OCI-LY3 (cell line): ENCODE measurements at regions not wholly inside any gene's neighbourhood (a gene's known extent, or its start where the extent isn't known, plus 50 kb on each side); places are given as distances from the start of the nearest gene placed in this dataset.

Experiments
- H2AFZ ChIP-seq: fragments of 200-600, 300-600 bp; shearing (Covaris generic); 2 replicates; pipeline ENCODE4 v1.6.0; 2014; ENCODE audit warnings: antibody characterized with exemption, low read depth, low read length
- H3K27ac ChIP-seq: fragments of 200-600, 300-600 bp; sonication (generic); 2 replicates; pipeline ENCODE4 v1.5.1; 2014; ENCODE audit warnings: mild to moderate bottlenecking, low read length, moderate library complexity, mixed read lengths
- H3K27me3 ChIP-seq: fragments of 200-600, 300-600 bp; sonication (generic); 2 replicates; pipeline ENCODE4 v1.6.1; 2014; ENCODE audit warnings: low read depth, low read length, mixed read lengths
- H3K36me3 ChIP-seq: fragments of 200-600, 300-600 bp; sonication (generic); replicated peaks from 2 replicates; pipeline ENCODE3; 2014; ENCODE audit warnings: low read depth, low read length, mixed read lengths
- H3K4me1 ChIP-seq: fragments of 300-600, 200-600 bp; sonication (generic); 2 replicates; pipeline ENCODE4 v1.6.1; 2014; ENCODE audit warnings: low read length, mixed read lengths
- H3K4me2 ChIP-seq: fragments of 200-600, 300-600 bp; sonication (generic); 2 replicates; pipeline ENCODE4 v1.6.1; 2014; ENCODE audit warnings: low read length, mixed read lengths
- H3K4me3 ChIP-seq: fragments of 300-600, 200-600 bp; sonication (generic); 2 replicates; pipeline ENCODE4 v1.5.1; 2014; ENCODE audit warnings: antibody characterized with exemption, mild to moderate bottlenecking, low read length, moderate library complexity
- H3K79me2 ChIP-seq: fragments of 300-600, 200-600 bp; shearing (Covaris generic); 2 replicates; pipeline ENCODE4 v1.6.1; 2014; ENCODE audit warnings: mild to moderate bottlenecking, low read length, mixed read lengths
- H3K9ac ChIP-seq: fragments of 300-600, 200-600 bp; shearing (Covaris generic); 2 replicates; pipeline ENCODE4 v1.6.0; 2014; ENCODE audit warnings: mild to moderate bottlenecking, low read length, moderate library complexity
- H3K9me3 ChIP-seq: fragments of 200-600, 300-600 bp; shearing (Covaris generic); 2 replicates; pipeline ENCODE4 v1.6.1; 2014; ENCODE audit warnings: low read length, mixed read lengths; ENCODE audit not compliant: insufficient read depth
- H4K20me1 ChIP-seq: fragments of 200-600, 300-600 bp; sonication (generic); 2 replicates; pipeline ENCODE4 v1.6.1; 2016; ENCODE audit warnings: low read length, mixed read lengths; ENCODE audit not compliant: insufficient read depth
- EZH2phosphoT487 ChIP-seq: fragments of 200-600 bp; shearing (Covaris generic); IDR thresholded peaks from 2 replicates; pipeline ENCODE4 v1.6.1; 2018; ENCODE audit warnings: antibody characterized with exemption, mixed run types, low read depth
- TF ChIP-seq, protein P1 (sequence below): fragments of 200-600, 300-600 bp; sonication (generic); IDR thresholded peaks from 2 replicates; pipeline ENCODE4 v1.5.1; 2014; ENCODE audit warnings: antibody characterized with exemption, low read length, low read depth

DNA sequence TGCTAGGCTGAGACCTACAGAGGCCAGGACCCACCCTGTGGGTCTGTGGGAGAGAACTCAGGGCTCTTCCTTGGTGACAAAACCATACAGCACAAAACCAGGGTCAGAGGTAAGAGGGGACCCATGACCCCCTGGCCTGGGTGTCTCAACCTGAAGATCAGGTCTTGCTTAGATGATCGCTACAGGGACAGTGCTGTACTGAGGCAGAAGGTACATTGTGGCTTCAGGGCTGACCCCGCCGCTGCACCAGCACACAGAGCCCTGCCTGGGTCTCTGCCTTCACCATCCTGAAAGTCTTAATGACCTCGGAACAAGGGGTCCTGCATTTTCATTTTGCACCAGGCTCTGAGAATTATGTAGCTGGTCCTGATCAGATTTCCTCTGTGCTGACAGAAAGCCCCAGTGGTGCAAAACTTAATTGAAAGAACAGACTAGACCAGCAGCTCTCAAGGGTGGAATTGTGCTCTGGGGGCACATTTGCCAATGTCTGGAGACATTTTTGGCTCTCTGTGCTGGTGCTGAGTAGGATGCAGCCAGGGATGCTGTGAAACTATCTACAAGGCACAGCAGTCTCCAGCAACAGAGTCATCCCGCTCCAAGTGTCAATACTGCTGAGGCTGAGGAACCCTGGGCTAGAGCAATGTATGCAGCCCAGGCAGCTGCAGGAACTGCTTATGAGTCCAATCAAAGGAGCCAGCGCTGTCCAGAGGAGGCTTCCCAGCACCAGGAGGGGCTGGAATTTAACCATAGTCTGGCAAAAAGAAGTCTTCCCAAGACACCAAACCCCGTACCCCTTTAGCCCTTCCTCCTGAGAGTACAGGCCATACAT, 254.9 kb downstream of the ERMARD start:
- Histone ChIP-seq H3K4me2 (no peak overlapping the region), H2AFZ (no peak overlapping the region), H3K79me2 (no peaks in the 10 kb centered on the region), H4K20me1 (no peaks in the 10 kb centered on the region), H3K4me1 (no peaks in the 10 kb centered on the region), H3K4me3 (no peak overlapping the region), H3K9ac (no peak overlapping the region), H3K27ac (no peak overlapping the region), H3K27me3 (no peaks in the 10 kb centered on the region), H3K36me3 (no peaks in the 10 kb centered on the region), H3K9me3 (no peaks in the 10 kb centered on the region)
- TF ChIP-seq EZH2phosphoT487 = no peak
- TF ChIP-seq, protein P1, sequence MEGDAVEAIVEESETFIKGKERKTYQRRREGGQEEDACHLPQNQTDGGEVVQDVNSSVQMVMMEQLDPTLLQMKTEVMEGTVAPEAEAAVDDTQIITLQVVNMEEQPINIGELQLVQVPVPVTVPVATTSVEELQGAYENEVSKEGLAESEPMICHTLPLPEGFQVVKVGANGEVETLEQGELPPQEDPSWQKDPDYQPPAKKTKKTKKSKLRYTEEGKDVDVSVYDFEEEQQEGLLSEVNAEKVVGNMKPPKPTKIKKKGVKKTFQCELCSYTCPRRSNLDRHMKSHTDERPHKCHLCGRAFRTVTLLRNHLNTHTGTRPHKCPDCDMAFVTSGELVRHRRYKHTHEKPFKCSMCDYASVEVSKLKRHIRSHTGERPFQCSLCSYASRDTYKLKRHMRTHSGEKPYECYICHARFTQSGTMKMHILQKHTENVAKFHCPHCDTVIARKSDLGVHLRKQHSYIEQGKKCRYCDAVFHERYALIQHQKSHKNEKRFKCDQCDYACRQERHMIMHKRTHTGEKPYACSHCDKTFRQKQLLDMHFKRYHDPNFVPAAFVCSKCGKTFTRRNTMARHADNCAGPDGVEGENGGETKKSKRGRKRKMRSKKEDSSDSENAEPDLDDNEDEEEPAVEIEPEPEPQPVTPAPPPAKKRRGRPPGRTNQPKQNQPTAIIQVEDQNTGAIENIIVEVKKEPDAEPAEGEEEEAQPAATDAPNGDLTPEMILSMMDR = no peak

DNA sequence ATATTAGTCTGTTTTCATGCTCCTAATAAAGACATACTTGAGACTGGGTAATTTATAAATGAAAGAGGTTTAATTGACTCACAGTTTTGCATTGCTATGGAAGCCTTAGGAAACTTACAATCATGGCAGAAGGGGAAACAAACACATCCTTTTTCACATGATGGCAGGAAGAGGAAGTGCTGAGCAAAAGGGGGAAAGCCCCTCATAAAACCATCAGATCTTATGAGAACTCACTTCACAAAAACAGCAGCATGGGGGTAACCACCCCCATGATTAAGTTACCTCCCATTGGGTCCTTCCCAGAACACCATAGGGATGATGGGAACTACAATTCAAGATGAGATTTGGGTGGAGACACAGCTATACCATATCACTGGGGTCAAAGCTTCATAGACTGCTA, 254.2 kb downstream of the ERMARD start:
- no peaks in the 10 kb centered on the region for H3K9me3 ChIP-seq
- TF ChIP-seq EZH2phosphoT487 = no peak
- TF ChIP-seq, protein P1 = no peak
- no peak overlapping the region for H3K9ac ChIP-seq

DNA sequence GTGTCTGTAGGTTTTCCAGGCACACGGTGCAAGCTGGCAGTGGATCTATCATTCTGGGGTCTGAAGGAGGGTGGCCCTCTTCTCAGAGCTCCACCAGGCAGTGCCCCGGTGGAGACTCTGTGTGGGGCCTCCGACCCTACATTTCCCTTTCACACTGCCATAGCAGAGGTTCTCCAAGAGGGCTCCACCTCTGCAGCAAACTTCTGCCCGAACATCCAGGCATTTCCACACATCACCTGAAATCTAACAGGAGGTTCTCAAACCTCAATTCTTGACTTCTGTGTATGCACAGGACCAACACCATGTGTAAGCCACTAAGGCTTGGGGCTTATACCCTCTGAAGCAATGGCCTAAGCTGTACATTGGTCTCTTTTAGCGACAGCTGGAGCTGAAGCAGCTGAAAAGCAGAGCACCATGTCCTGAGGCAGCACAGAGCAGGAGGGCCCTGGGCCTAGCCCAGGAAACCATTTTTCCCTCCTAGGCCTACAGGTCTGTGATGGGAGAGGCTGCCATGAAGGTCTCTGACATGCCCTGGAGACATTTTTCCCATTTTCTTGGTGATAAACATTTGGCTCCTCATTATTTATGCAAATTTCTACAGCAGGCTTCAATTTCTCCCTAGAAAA, 253.3 kb downstream of the ERMARD start:
- Histone ChIP-seq H3K36me3 (no peaks in the 10 kb centered on the region), H3K27ac (no peak overlapping the region), H3K4me2 (no peak overlapping the region), H4K20me1 (no peaks in the 10 kb centered on the region), H2AFZ (no peak overlapping the region), H3K9me3 (no peaks in the 10 kb centered on the region), H3K27me3 (no peaks in the 10 kb centered on the region), H3K4me3 (no peak overlapping the region), H3K9ac (no peak overlapping the region), H3K79me2 (no peaks in the 10 kb centered on the region), H3K4me1 (no peaks in the 10 kb centered on the region)
- no peak for TF ChIP-seq EZH2phosphoT487
- TF ChIP-seq, protein P1 = no peak

More for the DNA sequence above, 254.2 kb downstream of the ERMARD start:
- no peak overlapping the region for H2AFZ ChIP-seq
- no peak overlapping the region for H3K4me3 ChIP-seq
- H3K27ac ChIP-seq = no peak overlapping the region
- H3K27me3 ChIP-seq = no peaks in the 10 kb centered on the region
- H3K4me2 ChIP-seq = no peak overlapping the region
- H3K4me1 ChIP-seq = no peaks in the 10 kb centered on the region
- H3K36me3 ChIP-seq = no peaks in the 10 kb centered on the region
- H4K20me1 ChIP-seq = no peaks in the 10 kb centered on the region
- H3K79me2 ChIP-seq = no peaks in the 10 kb centered on the region

DNA sequence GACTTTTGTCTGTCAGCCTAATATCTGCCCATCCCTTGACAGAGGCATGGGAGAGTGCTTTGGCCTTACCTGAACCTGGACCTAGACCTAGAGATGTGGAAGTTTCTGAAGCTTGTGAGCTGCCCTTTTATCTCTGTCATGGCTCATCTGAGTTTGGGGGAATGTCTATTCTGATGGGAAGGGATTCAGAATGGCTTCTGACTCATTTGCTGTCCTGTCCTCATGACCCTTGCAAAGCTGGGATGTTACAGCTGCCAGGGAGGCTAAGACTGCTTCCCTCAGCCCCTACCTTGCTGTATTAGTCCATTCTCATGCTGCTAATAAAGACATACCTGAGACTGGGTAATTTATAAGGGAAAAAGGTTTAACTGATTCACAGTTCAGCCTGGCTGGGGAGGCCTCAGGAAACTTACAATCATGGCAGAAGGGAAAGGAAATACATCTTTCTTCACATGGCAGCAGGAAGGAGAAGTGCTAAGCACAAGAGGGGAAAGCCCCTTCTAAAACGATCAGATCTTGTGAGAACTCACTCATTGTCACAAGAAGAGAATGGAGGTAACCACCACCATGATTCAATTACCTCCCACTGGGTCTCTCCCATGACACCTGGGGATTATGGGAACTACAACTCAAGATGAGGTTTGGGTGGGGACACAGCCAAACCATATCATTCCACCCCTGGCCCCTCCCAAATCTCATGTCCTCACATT, 252.2 kb downstream of the ERMARD start:
- no peaks in the 10 kb centered on the region for H3K27me3 ChIP-seq
- no peak overlapping the region for H3K4me2 ChIP-seq
- no peak for TF ChIP-seq EZH2phosphoT487
- TF ChIP-seq, protein P1 = no peak
- no peaks in the 10 kb centered on the region for H4K20me1 ChIP-seq
- no peak overlapping the region for H3K4me3 ChIP-seq
- H3K79me2 ChIP-seq = no peaks in the 10 kb centered on the region
- no peaks in the 10 kb centered on the region for H3K9me3 ChIP-seq
- no peaks in the 10 kb centered on the region for H3K4me1 ChIP-seq
- H3K9ac ChIP-seq = no peak overlapping the region
- no peak overlapping the region for H2AFZ ChIP-seq
- H3K36me3 ChIP-seq = no peaks in the 10 kb centered on the region
- no peak overlapping the region for H3K27ac ChIP-seq
